IMR-90 (cell line): ENCODE measurements at regions not wholly inside any gene's neighbourhood (a gene's known extent, or its start where the extent isn't known, plus 50 kb on each side); places are given as distances from the start of the nearest gene placed in this dataset.

Source experiments
- ATAC-seq: fragments of 200-7000 bp; cut with Tn5 transposase; 2 replicates; pipeline ENCODE4 v1.9.1; 2020; ENCODE audit warnings: low read depth, mild to moderate bottlenecking, moderate library complexity
- BruUV-seq: library from RNA; stranded (reverse); fragments of 400-500 nt; replicated peaks from 2 replicates; lab custom pipeline; 2021; lab: Mats Ljungman, UMichigan
- CTCF ChIA-PET: fragments of 300-600 bp; formaldehyde crosslinking; extraction: SDS; loops from one replicate; lab custom pipeline; 2021; ENCODE audit warnings: antibody characterized with exemption; lab: Yijun Ruan, JAX
- POLR2A ChIA-PET: fragments of 300-600 bp; sonication (Branson Sonifier 250); formaldehyde crosslinking; loops from one replicate; lab custom pipeline; 2022; ENCODE audit warnings: antibody characterized with exemption; ENCODE audit not compliant: unreplicated experiment; lab: Charles Lee
- DNase-seq: peaks from one replicate; pipeline ENCODE4 v3.0.0; 2013
- H2AFZ ChIP-seq: replicated peaks from 2 replicates; pipeline ENCODE3; 2013; ENCODE audit warnings: low read length, mild to moderate bottlenecking; ENCODE audit not compliant: poor library complexity
- H2AK5ac ChIP-seq: 2 replicates; pipeline ENCODE4 v1.6.1; 2013; ENCODE audit warnings: low read depth, low read length, inconsistent platforms
- H2AK9ac ChIP-seq: replicated peaks from 2 replicates; pipeline ENCODE3; 2013; ENCODE audit warnings: mild to moderate bottlenecking, low read depth, low read length, moderate library complexity; ENCODE audit not compliant: poor library complexity
- H2BK120ac ChIP-seq: 2 replicates; pipeline ENCODE4 v1.6.1; 2013; ENCODE audit warnings: low read depth, low read length, inconsistent platforms
- H2BK15ac ChIP-seq: 3 replicates; pipeline ENCODE4 v1.6.1; 2013; ENCODE audit warnings: low read depth, low read length, inconsistent platforms
- H2BK20ac ChIP-seq: 2 replicates; pipeline ENCODE4 v1.6.1; 2013; ENCODE audit warnings: low read depth, mild to moderate bottlenecking, inconsistent platforms, low read length, moderate library complexity
- H2BK5ac ChIP-seq: 2 replicates; pipeline ENCODE4 v1.6.1; 2013; ENCODE audit warnings: mild to moderate bottlenecking, low read depth, low read length, inconsistent platforms; ENCODE audit not compliant: poor library complexity, severe bottlenecking
- H3K14ac ChIP-seq: replicated peaks from 2 replicates; pipeline ENCODE4 v1.6.1; 2013; ENCODE audit warnings: low read depth, low read length, inconsistent platforms
- H3K18ac ChIP-seq: 2 replicates; pipeline ENCODE4 v1.6.1; 2013; ENCODE audit warnings: low read depth, low read length, control low read depth
- H3K23ac ChIP-seq: 2 replicates; pipeline ENCODE4 v1.6.1; 2013; ENCODE audit warnings: low read depth, low read length, inconsistent platforms
- H3K27ac ChIP-seq: 2 replicates; pipeline ENCODE4 v1.5.1; 2013; ENCODE audit warnings: mild to moderate bottlenecking, control low read depth, low read length; ENCODE audit not compliant: insufficient read depth
- H3K27me3 ChIP-seq: 2 replicates; pipeline ENCODE4 v1.6.1; 2013; ENCODE audit warnings: low read length; ENCODE audit not compliant: control insufficient read depth, insufficient read depth
- H3K36me3 ChIP-seq: 2 replicates; pipeline ENCODE4 v1.6.1; 2013; ENCODE audit warnings: low read length, mixed read lengths; ENCODE audit not compliant: control insufficient read depth, insufficient read depth
- H3K4ac ChIP-seq: 2 replicates; pipeline ENCODE4 v1.6.1; 2013; ENCODE audit warnings: low read depth, low read length, inconsistent platforms
- H3K4me1 ChIP-seq: 2 replicates; pipeline ENCODE4 v1.6.1; 2013; ENCODE audit warnings: low read length, mixed read lengths; ENCODE audit not compliant: control insufficient read depth, insufficient read depth
- H3K4me2 ChIP-seq: 2 replicates; pipeline ENCODE4 v1.6.1; 2013; ENCODE audit warnings: low read depth, mild to moderate bottlenecking, control low read depth, low read length, moderate library complexity
- H3K4me3 ChIP-seq: 2 replicates; pipeline ENCODE4 v1.5.1; 2013; ENCODE audit warnings: low read depth, mild to moderate bottlenecking, control low read depth, low read length, moderate library complexity; ENCODE audit not compliant: insufficient read depth
- H3K56ac ChIP-seq: 2 replicates; pipeline ENCODE4 v1.6.1; 2013; ENCODE audit warnings: low read length, inconsistent platforms; ENCODE audit not compliant: insufficient read depth; ENCODE audit errors: extremely low read depth
- H3K79me1 ChIP-seq, 2 experiments: 2 replicates each; pipeline ENCODE4 v1.6.1; 2013; ENCODE audit warnings: low read length in 2 of 2, inconsistent platforms in 1 of 2, low read depth in 1 of 2
- H3K9ac ChIP-seq: 2 replicates; pipeline ENCODE4 v1.6.1; 2013; ENCODE audit warnings: low read depth, low read length, control low read depth
- H3K9me1 ChIP-seq: 2 replicates; pipeline ENCODE4 v1.6.1; 2013; ENCODE audit warnings: low read length, inconsistent platforms; ENCODE audit not compliant: insufficient read depth
- H3K9me3 ChIP-seq: 2 replicates; pipeline ENCODE4 v1.6.1; 2013; ENCODE audit warnings: low read length; ENCODE audit not compliant: control insufficient read depth, insufficient read depth
- H4K20me1 ChIP-seq: 2 replicates; pipeline ENCODE4 v1.6.1; 2013; ENCODE audit warnings: low read length, inconsistent platforms; ENCODE audit not compliant: insufficient read depth
- H4K5ac ChIP-seq: 2 replicates; pipeline ENCODE4 v1.6.1; 2013; ENCODE audit warnings: mild to moderate bottlenecking, low read depth, low read length, control low read depth
- H4K8ac ChIP-seq, 2 experiments: 2 replicates each; pipeline ENCODE4 v1.6.1; 2013; ENCODE audit warnings: low read depth in 2 of 2, low read length in 2 of 2, control low read depth in 1 of 2, inconsistent platforms in 1 of 2
- H4K91ac ChIP-seq: 2 replicates; pipeline ENCODE4 v1.6.1; 2013; ENCODE audit warnings: low read depth, low read length, inconsistent platforms; ENCODE audit not compliant: insufficient read depth
- CEBPB ChIP-seq: IDR thresholded peaks from 2 replicates; pipeline ENCODE4 v1.6.1; 2012; ENCODE audit warnings: low read depth, low read length, improper control_type of control experiment
- CHD1 ChIP-seq: IDR thresholded peaks from 2 replicates; pipeline ENCODE4 v1.6.1; 2012; ENCODE audit warnings: low read depth, low read length, improper control_type of control experiment
- ELK1 ChIP-seq: fragments of 150-350 bp; IDR thresholded peaks from 2 replicates; pipeline ENCODE4 v1.6.1; 2016; ENCODE audit warnings: low read depth, mild to moderate bottlenecking, low read length, moderate library complexity, borderline replicate concordance
- MAZ ChIP-seq: IDR thresholded peaks from 2 replicates; pipeline ENCODE4 v1.6.1; 2012; ENCODE audit warnings: low read depth, mild to moderate bottlenecking, low read length, improper control_type of control experiment, moderate library complexity, borderline replicate concordance
- MXI1 ChIP-seq: IDR thresholded peaks from 2 replicates; pipeline ENCODE4 v1.6.1; 2012; ENCODE audit warnings: low read depth, mild to moderate bottlenecking, low read length, moderate library complexity, borderline replicate concordance
- RAD21 ChIP-seq: IDR thresholded peaks from 2 replicates; pipeline ENCODE4 v1.6.1; 2012; ENCODE audit warnings: low read length, improper control_type of control experiment
- WGBS, 2 experiments: methylation state at CpG; one replicate each; pipeline versions ENCODE4 v1.1.5 to v1.1.7; 2013; ENCODE audit warnings: missing lambda C conversion rate in 2 of 2; ENCODE audit not compliant: insufficient read length in 1 of 2; ENCODE audit errors: extremely low coverage in 2 of 2; 5-methylcytosine and 5-hydroxymethylcytosine counted together
- dilution Hi-C: fragments of 300-500 bp; cut with HindIII; formaldehyde crosslinking; loops from one replicate; pipeline ENCODE4 v1.14.3; 2018; ENCODE audit warnings: low sequenced_read_pairs; ENCODE audit not compliant: unreplicated experiment
- in situ Hi-C: fragments of 300-500 bp; cut with MboI; formaldehyde crosslinking; loops from 3 replicates; pipeline ENCODE4 v1.14.3; 2019; ENCODE audit warnings: low sequenced_read_pairs, inconsistent platforms, mixed read lengths
- intact Hi-C: fragments of 100-400 bp; cut with micrococcal nuclease; formaldehyde crosslinking; loops from 2 replicates; pipeline ENCODE4 v1.10.0; 2022
- TF ChIP-seq, protein P1 (sequence below): fragments of 150-350 bp; IDR thresholded peaks from 2 replicates; pipeline ENCODE4 v1.6.1; 2017; ENCODE audit warnings: mild to moderate bottlenecking, antibody characterized with exemption, low read length, low read depth

- Histone ChIP-seq H3K23ac (no peak overlapping the region), H4K91ac (no peak overlapping the region), H3K18ac (no peak overlapping the region), H3K27me3 (no peaks in the 10 kb centered on the region; the same call in none of the 2 replicates), H2BK20ac (no peak overlapping the region), H3K14ac (no peak overlapping the region), H2AK9ac (peak overlapping the region; percentile 45), H2AK5ac (no peak overlapping the region), H4K20me1 (no peaks in the 10 kb centered on the region), H2BK5ac (no peak overlapping the region), H3K79me1 (no peaks in the 10 kb centered on the region), H3K36me3 (no peaks in the 10 kb centered on the region), H2AFZ (no peak overlapping the region), H4K5ac (no peak overlapping the region), H3K27ac (no peak overlapping the region), H3K9me1 (no peaks in the 10 kb centered on the region), H2BK120ac (no peak overlapping the region), H3K4ac (no peak overlapping the region), H3K9ac (no peak overlapping the region), H3K4me1 (no peaks in the 10 kb centered on the region), H2BK15ac (no peak overlapping the region), H3K4me2 (no peak overlapping the region), H3K4me3 (no peak overlapping the region), H3K56ac (no peak overlapping the region), H4K8ac (no peak overlapping the region), H3K9me3 (no peaks in the 10 kb centered on the region)
- ATAC-seq, result no peak
- POLR2A ChIA-PET, result no interaction called here
- dilution Hi-C loops, result no loop called here
- TF ChIP-seq RAD21 (no peak), MXI1 (no peak), CEBPB (no peak), MAZ (no peak), ELK1 (no peak), CHD1 (no peak)
- TF ChIP-seq, protein P1, sequence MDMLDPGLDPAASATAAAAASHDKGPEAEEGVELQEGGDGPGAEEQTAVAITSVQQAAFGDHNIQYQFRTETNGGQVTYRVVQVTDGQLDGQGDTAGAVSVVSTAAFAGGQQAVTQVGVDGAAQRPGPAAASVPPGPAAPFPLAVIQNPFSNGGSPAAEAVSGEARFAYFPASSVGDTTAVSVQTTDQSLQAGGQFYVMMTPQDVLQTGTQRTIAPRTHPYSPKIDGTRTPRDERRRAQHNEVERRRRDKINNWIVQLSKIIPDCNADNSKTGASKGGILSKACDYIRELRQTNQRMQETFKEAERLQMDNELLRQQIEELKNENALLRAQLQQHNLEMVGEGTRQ, result no peak
- BruUV-seq, result no TSS peak
- no peak for DNase-seq
- intact Hi-C loops, result no loop called here
- CTCF ChIA-PET, result no interaction called here
- WGBS, 2 experiments, result no CpG with 5 or more reads among the region's 12 CpGs
- in situ Hi-C loops, result no loop called here
Measured at GRCh38 chr18:46378126-46378863, 274.1 kb downstream of the HAUS1 start.
